Erythroblast (primary cell): ENCODE measurements at regions not wholly inside any gene's neighbourhood (a gene's known extent, or its start where the extent isn't known, plus 50 kb on each side); places are given as distances from the start of the nearest gene placed in this dataset.

ENCODE experiments used
- GATA1 ChIP-seq: IDR thresholded peaks from 2 replicates; pipeline ENCODE4 v1.6.1; 2011; ENCODE audit warnings: low read depth, mild to moderate bottlenecking, control low read depth, low read length, moderate library complexity
- POLR2A ChIP-seq: IDR thresholded peaks from 2 replicates; pipeline ENCODE4 v1.6.1; 2011; ENCODE audit warnings: mild to moderate bottlenecking, low read length

DNA sequence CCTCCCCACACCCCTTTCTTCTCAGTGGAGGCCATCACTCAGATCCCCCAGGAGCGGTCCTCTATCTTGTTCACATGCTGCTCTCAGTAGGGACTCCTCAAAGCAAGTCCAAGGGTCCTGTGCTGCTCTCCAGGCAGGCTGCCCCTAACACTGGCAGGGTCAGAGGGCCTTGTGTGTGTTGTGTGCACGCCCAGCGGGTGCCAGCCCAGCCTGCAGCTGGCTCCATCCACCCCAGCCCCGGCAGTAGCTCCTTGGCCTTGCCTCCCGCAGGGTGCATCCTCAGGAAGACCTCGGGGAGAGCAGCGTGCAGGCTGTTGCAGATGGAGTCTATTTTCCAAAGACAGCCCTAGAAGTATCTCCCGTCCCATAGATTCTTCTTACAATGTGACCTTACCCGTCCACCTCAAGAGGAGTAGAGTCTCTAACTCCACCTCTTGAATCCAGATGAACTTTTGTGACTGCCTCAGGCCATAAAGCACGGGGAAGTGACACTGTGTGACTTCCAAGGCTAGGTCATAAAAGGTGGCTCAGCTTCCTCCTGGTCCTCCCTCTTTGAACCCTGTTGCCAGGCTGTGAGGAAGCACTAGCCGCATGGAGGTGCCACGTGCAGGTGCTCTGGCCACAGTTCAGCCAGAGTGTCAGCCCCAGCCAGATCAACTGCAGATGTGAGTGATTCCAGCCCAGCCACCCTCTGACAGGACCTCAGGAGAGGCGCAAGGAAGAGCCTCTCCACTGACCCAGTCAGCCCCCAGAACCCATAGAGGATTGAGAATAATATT lies 531.6 kb downstream of the SHQ1 start:
- no peak for TF ChIP-seq POLR2A
- TF ChIP-seq GATA1, result no peak
